MM.1S (cell line): ENCODE measurements at regions not wholly inside any gene's neighbourhood (a gene's known extent, or its start where the extent isn't known, plus 50 kb on each side); places are given as distances from the start of the nearest gene placed in this dataset.

Experiments
- DNase-seq: peaks from one replicate; pipeline ENCODE4 v3.0.0-alpha.2; 2015
- H2AFZ ChIP-seq: fragments of 300-600 bp; sonication (generic); 2 replicates; pipeline ENCODE4 v1.6.0; 2016; ENCODE audit warnings: antibody characterized with exemption, low read length
- H3F3A ChIP-seq: fragments of 300-600 bp; sonication (generic); 2 replicates; pipeline ENCODE4 v1.6.1; 2016; ENCODE audit warnings: mild to moderate bottlenecking, antibody characterized with exemption, low read length, moderate library complexity, mixed read lengths; ENCODE audit not compliant: insufficient read depth
- H3K27ac ChIP-seq: fragments of 300-600 bp; sonication (generic); 2 replicates; pipeline ENCODE4 v1.5.1; 2016; ENCODE audit warnings: mild to moderate bottlenecking, low read length
- H3K27me3 ChIP-seq: fragments of 300-600 bp; sonication (generic); replicated peaks from 2 replicates; pipeline ENCODE4 v1.6.0; 2016; ENCODE audit warnings: low read length; ENCODE audit not compliant: insufficient read depth
- H3K36me3 ChIP-seq: fragments of 300-600 bp; sonication (generic); replicated peaks from 2 replicates; pipeline ENCODE4 v1.6.1; 2016; ENCODE audit warnings: mild to moderate bottlenecking, low read length, mixed read lengths; ENCODE audit not compliant: insufficient read depth
- H3K4me1 ChIP-seq: fragments of 300-600 bp; sonication (generic); 2 replicates; pipeline ENCODE4 v1.6.1; 2016; ENCODE audit warnings: low read length, mixed read lengths
- H3K4me2 ChIP-seq: fragments of 300-600 bp; sonication (generic); 2 replicates; pipeline ENCODE4 v1.6.0; 2016; ENCODE audit warnings: low read depth, low read length
- H3K4me3 ChIP-seq: fragments of 300-600 bp; sonication (generic); 2 replicates; pipeline ENCODE4 v1.5.1; 2016; ENCODE audit warnings: low read length, mixed read lengths
- H3K79me2 ChIP-seq: fragments of 300-600 bp; sonication (generic); 2 replicates; pipeline ENCODE4 v1.6.1; 2016; ENCODE audit warnings: mixed run types, low read length, mixed read lengths
- H3K9ac ChIP-seq: fragments of 300-600 bp; sonication (generic); 2 replicates; pipeline ENCODE4 v1.6.1; 2016; ENCODE audit warnings: low read length, mixed read lengths
- H3K9me2 ChIP-seq: fragments of 300-600 bp; sonication (generic); replicated peaks from 2 replicates; pipeline ENCODE4 v1.6.1; 2016; ENCODE audit warnings: mild to moderate bottlenecking, low read length, mixed read lengths; ENCODE audit not compliant: insufficient read depth
- H3K9me3 ChIP-seq: fragments of 300-600 bp; sonication (generic); replicated peaks from 2 replicates; pipeline ENCODE4 v1.6.1; 2016; ENCODE audit warnings: mild to moderate bottlenecking, low read length, mixed read lengths; ENCODE audit not compliant: insufficient read depth
- H4K20me1 ChIP-seq: fragments of 300-600 bp; sonication (generic); 2 replicates; pipeline ENCODE4 v1.6.1; 2016; ENCODE audit warnings: mild to moderate bottlenecking, low read length, moderate library complexity, mixed read lengths; ENCODE audit not compliant: insufficient read depth
- CTCF ChIP-seq: fragments of 300-600 bp; sonication (generic); IDR thresholded peaks from 2 replicates; pipeline ENCODE4 v1.5.1; 2016; ENCODE audit warnings: antibody characterized with exemption, low read length, mixed read lengths
- EZH2 ChIP-seq: fragments of 300-600 bp; sonication (generic); optimal IDR thresholded peaks from 2 replicates; pipeline ENCODE3; 2017; ENCODE audit warnings: low read depth, mild to moderate bottlenecking, antibody characterized with exemption, low read length, mixed read lengths
- EZH2phosphoT487 ChIP-seq: fragments of 300-600 bp; sonication (generic); IDR thresholded peaks from 2 replicates; pipeline ENCODE4 v1.6.1; 2018; ENCODE audit warnings: antibody characterized with exemption, low read length

- Histone ChIP-seq H3F3A (no peaks in the 10 kb centered on the region), H3K9me2 (no peaks in the 10 kb centered on the region), H3K36me3 (no peaks in the 10 kb centered on the region), H3K4me1 (no peaks in the 10 kb centered on the region), H3K9ac (no peak overlapping the region), H2AFZ (no peak overlapping the region), H4K20me1 (no peaks in the 10 kb centered on the region), H3K9me3 (no peaks in the 10 kb centered on the region), H3K4me2 (no peak overlapping the region), H3K27ac (no peak overlapping the region), H3K4me3 (no peak overlapping the region), H3K79me2 (no peaks in the 10 kb centered on the region), H3K27me3 (no peaks in the 10 kb centered on the region)
- no peak for TF ChIP-seq CTCF
- no peak for DNase-seq
These were observed 150.9 kb upstream of the EEA1 start for GRCh38 chr12:93079976-93080375.

- no peaks in the 10 kb centered on the region for H3K9me2 ChIP-seq
- no peak overlapping the region for H3K27ac ChIP-seq
- TF ChIP-seq EZH2phosphoT487 = no peak
- no peak for TF ChIP-seq CTCF
- TF ChIP-seq EZH2 = no peak
- no peaks in the 10 kb centered on the region for H3F3A ChIP-seq
- no peaks in the 10 kb centered on the region for H3K79me2 ChIP-seq
- no peaks in the 10 kb centered on the region for H3K27me3 ChIP-seq
- H3K9me3 ChIP-seq = no peaks in the 10 kb centered on the region
- DNase-seq = no peak
- H3K4me1 ChIP-seq = no peaks in the 10 kb centered on the region
- H3K4me2 ChIP-seq = no peak overlapping the region
- no peaks in the 10 kb centered on the region for H4K20me1 ChIP-seq
- H3K9ac ChIP-seq = no peak overlapping the region
- H3K4me3 ChIP-seq = no peak overlapping the region
- H3K36me3 ChIP-seq = no peaks in the 10 kb centered on the region
- no peak overlapping the region for H2AFZ ChIP-seq
These were observed 151.4 kb upstream of the EEA1 start for GRCh38 chr12:93080452-93080851.

GRCh38 chr12:93080994-93081809, 152.1 kb upstream of the EEA1 start:
- no peaks in the 10 kb centered on the region for H3K36me3 ChIP-seq
- H3K4me2 ChIP-seq = no peak overlapping the region
- no peak overlapping the region for H3K27ac ChIP-seq
- H3K27me3 ChIP-seq = no peaks in the 10 kb centered on the region
- no peak overlapping the region for H3K4me3 ChIP-seq
- H3K9me3 ChIP-seq = no peaks in the 10 kb centered on the region
- H3K9me2 ChIP-seq = no peaks in the 10 kb centered on the region
- TF ChIP-seq CTCF = no peak
- TF ChIP-seq EZH2phosphoT487 = no peak
- TF ChIP-seq EZH2 = no peak
- no peak overlapping the region for H3K9ac ChIP-seq
- H4K20me1 ChIP-seq = no peaks in the 10 kb centered on the region
- H3K4me1 ChIP-seq = no peaks in the 10 kb centered on the region
- no peak for DNase-seq
- H3K79me2 ChIP-seq = no peaks in the 10 kb centered on the region
- no peaks in the 10 kb centered on the region for H3F3A ChIP-seq
- no peak overlapping the region for H2AFZ ChIP-seq
